ENCODE measurements at regions not wholly inside any gene's neighbourhood (a gene's known extent, or its start where the extent isn't known, plus 50 kb on each side); places are given as distances from the start of the nearest gene placed in this dataset.

DNA sequence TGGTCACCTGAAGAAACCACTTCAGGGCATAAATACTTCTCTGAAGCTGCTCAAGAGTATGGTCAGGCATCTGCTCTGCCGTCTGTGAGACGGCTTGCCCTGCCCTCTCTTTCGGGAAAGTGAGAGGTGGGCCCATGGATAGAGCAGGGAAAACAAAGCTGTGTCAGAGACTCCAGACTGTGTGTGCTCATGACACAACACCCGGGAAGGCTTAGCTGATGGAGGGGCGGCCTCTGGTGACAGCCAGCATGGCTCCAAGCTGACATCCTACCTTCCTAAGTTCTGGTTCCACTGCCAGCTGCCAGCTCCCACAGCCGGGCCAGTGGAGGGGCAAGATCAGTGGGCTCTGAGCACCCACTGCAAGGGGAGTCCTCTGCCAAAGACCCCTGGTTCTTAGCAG lies 215.3 kb downstream of the ANKRD30B start:
- no peak for FAIRE-seq
- no peak overlapping the region for H3K9ac ChIP-seq (ENCODE audit: insufficient read depth, low read depth, low read length)
- peak; percentile 51; the same call in 2 of the 3 replicates for ATAC-seq
- BruUV-seq (replicated peaks), result no TSS peak
- no peaks in the 10 kb centered on the region for H3K36me3 ChIP-seq (replicated peaks in 1 of 2; ENCODE audit: control insufficient read depth in 1 of 2, insufficient read depth in 2 of 2, low read length in 2 of 2)
- 0% methylated on average over 3 of the region's 6 CpGs for WGBS (ENCODE audit: low lambda C conversion rate)
- ChIA-PET CTCF (ENCODE audit: low intra/inter-chr PET ratio, low total read pairs) (no interaction called here), POLR2A (no interaction called here)
- H3K4me2 ChIP-seq (ENCODE audit: low read depth, low read length), result no peak overlapping the region
- in situ Hi-C loops (cut with HindIII; ENCODE audit: extremely low pct_ligation_motif_present, low pct_unique_long_range_greater_than_20kb), result no loop called here
- no peak overlapping the region for H2AFZ ChIP-seq (ENCODE audit: low read length)
- intact Hi-C loops (cut with micrococcal nuclease; ENCODE audit: unreplicated experiment), result no loop called here
- no peaks in the 10 kb centered on the region for H3K79me2 ChIP-seq (ENCODE audit: insufficient read depth, low read length)
- no peaks in the 10 kb centered on the region for H4K20me1 ChIP-seq (ENCODE audit: insufficient read depth, low read length)
- TF ChIP-seq, protein P1, sequence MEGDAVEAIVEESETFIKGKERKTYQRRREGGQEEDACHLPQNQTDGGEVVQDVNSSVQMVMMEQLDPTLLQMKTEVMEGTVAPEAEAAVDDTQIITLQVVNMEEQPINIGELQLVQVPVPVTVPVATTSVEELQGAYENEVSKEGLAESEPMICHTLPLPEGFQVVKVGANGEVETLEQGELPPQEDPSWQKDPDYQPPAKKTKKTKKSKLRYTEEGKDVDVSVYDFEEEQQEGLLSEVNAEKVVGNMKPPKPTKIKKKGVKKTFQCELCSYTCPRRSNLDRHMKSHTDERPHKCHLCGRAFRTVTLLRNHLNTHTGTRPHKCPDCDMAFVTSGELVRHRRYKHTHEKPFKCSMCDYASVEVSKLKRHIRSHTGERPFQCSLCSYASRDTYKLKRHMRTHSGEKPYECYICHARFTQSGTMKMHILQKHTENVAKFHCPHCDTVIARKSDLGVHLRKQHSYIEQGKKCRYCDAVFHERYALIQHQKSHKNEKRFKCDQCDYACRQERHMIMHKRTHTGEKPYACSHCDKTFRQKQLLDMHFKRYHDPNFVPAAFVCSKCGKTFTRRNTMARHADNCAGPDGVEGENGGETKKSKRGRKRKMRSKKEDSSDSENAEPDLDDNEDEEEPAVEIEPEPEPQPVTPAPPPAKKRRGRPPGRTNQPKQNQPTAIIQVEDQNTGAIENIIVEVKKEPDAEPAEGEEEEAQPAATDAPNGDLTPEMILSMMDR (CRISPR knock-in tag; IDR thresholded peaks at IDR 0.05), result peak; percentile 32; the same call in 1 of the 2 replicates
- TF ChIP-seq ZNF607 (CRISPR knock-in tag; IDR thresholded peaks at IDR 0.05; ENCODE audit: borderline replicate concordance) (no peak), ZNF773 (CRISPR knock-in tag; IDR thresholded peaks at IDR 0.05; ENCODE audit: borderline replicate concordance) (no peak), STAG1 (CRISPR knock-in tag; IDR thresholded peaks at IDR 0.05) (0 out of 2 replicates have a peak, but pooled peaks have one; percentile 5)
- H3K4me3 ChIP-seq (replicated peaks in 1 of 3; ENCODE audit: insufficient read depth in 1 of 3, low read depth in 2 of 3, low read length in 3 of 3), result no peak overlapping the region
- no peaks in the 10 kb centered on the region for H3K4me1 ChIP-seq (ENCODE audit: insufficient read depth, low read length)
- H3K9me3 ChIP-seq (ENCODE audit: low read length), result no peaks in the 10 kb centered on the region
- no peak for DNase-seq (ENCODE audit: low spot score)
- H3K27ac ChIP-seq (ENCODE audit: extremely low read length, insufficient read depth, low read length), result no peak overlapping the region
- H3K27me3 ChIP-seq (ENCODE audit: control insufficient read depth in 1 of 2, insufficient read depth in 2 of 2, low read length in 2 of 2), result no peaks in the 10 kb centered on the region

DNA sequence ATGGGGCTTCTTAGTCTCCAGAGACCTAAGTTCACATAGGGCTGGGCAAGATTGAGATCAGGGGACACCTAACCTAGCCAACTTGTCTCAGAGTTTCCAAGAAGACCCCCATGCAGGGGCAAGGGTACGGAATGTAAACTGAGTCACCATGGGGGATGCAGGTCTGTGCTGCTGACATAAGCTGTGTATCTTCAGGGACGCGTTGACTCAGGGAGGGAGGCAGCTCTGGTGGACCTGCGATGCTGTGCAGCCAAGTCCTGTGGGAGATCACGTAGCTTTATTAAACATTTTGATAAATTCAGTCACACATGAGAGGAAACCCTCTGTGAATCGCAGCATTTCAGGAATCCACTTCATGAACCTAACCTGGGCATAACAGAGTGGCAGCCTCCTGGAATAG lies 216.0 kb downstream of the ANKRD30B start:
- intact Hi-C loops (cut with micrococcal nuclease; ENCODE audit: unreplicated experiment), result no loop called here
- H3K9ac ChIP-seq (ENCODE audit: insufficient read depth, low read depth, low read length), result no peak overlapping the region
- H3K27me3 ChIP-seq (ENCODE audit: control insufficient read depth in 1 of 2, insufficient read depth in 2 of 2, low read length in 2 of 2), result no peaks in the 10 kb centered on the region
- no peak overlapping the region for H3K4me3 ChIP-seq (replicated peaks in 1 of 3; ENCODE audit: insufficient read depth in 1 of 3, low read depth in 2 of 3, low read length in 3 of 3)
- no peak overlapping the region for H3K27ac ChIP-seq (ENCODE audit: extremely low read length, insufficient read depth, low read length)
- no peak overlapping the region for H3K4me2 ChIP-seq (ENCODE audit: low read depth, low read length)
- H2AFZ ChIP-seq (ENCODE audit: low read length), result no peak overlapping the region
- no peak for TF ChIP-seq KDM5A (IDR thresholded peaks at IDR 0.05; ENCODE audit: borderline replicate concordance, low read length)
- TF ChIP-seq DPF2 (CRISPR knock-in tag; IDR thresholded peaks at IDR 0.05; ENCODE audit: borderline replicate concordance, low read depth), result no peak
- no peak for TF ChIP-seq RELA (CRISPR knock-in tag; IDR thresholded peaks at IDR 0.05)
- TF ChIP-seq, protein P2, sequence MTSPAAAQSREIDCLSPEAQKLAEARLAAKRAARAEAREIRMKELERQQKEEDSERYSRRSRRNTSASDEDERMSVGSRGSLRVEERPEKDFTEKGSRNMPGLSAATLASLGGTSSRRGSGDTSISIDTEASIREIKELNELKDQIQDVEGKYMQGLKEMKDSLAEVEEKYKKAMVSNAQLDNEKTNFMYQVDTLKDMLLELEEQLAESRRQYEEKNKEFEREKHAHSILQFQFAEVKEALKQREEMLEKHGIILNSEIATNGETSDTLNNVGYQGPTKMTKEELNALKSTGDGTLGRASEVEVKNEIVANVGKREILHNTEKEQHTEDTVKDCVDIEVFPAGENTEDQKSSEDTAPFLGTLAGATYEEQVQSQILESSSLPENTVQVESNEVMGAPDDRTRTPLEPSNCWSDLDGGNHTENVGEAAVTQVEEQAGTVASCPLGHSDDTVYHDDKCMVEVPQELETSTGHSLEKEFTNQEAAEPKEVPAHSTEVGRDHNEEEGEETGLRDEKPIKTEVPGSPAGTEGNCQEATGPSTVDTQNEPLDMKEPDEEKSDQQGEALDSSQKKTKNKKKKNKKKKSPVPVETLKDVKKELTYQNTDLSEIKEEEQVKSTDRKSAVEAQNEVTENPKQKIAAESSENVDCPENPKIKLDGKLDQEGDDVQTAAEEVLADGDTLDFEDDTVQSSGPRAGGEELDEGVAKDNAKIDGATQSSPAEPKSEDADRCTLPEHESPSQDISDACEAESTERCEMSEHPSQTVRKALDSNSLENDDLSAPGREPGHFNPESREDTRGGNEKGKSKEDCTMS (CRISPR knock-in tag; conservative IDR thresholded peaks at IDR 0.05), result no peak
- no peak for TF ChIP-seq NFKB2 (CRISPR knock-in tag; IDR thresholded peaks at IDR 0.05; ENCODE audit: borderline replicate concordance)
- no peak for TF ChIP-seq ZNF549 (CRISPR knock-in tag; IDR thresholded peaks at IDR 0.05)
- TF ChIP-seq POGZ (CRISPR knock-in tag; IDR thresholded peaks at IDR 0.05), result no peak
- no peak for TF ChIP-seq ELF3 (CRISPR knock-in tag; IDR thresholded peaks at IDR 0.05)
- TF ChIP-seq ZKSCAN8 (CRISPR knock-in tag; IDR thresholded peaks at IDR 0.05; ENCODE audit: borderline replicate concordance), result no peak
- TF ChIP-seq SP140L (CRISPR knock-in tag; IDR thresholded peaks at IDR 0.05; ENCODE audit: borderline replicate concordance), result no peak
- in situ Hi-C loops (cut with HindIII; ENCODE audit: extremely low pct_ligation_motif_present, low pct_unique_long_range_greater_than_20kb), result no loop called here
- no peak for FAIRE-seq
- no peak for DNase-seq (ENCODE audit: low spot score)
- no peaks in the 10 kb centered on the region for H3K9me3 ChIP-seq (ENCODE audit: low read length)
- H4K20me1 ChIP-seq (ENCODE audit: insufficient read depth, low read length), result no peaks in the 10 kb centered on the region
- no peaks in the 10 kb centered on the region for H3K4me1 ChIP-seq (ENCODE audit: insufficient read depth, low read length)
- CTCF ChIA-PET (ENCODE audit: low intra/inter-chr PET ratio, low total read pairs), result no interaction called here
- H3K36me3 ChIP-seq (replicated peaks in 1 of 2; ENCODE audit: control insufficient read depth in 1 of 2, insufficient read depth in 2 of 2, low read length in 2 of 2), result no peaks in the 10 kb centered on the region
- no peak for ATAC-seq
- H3K79me2 ChIP-seq (ENCODE audit: insufficient read depth, low read length), result no peaks in the 10 kb centered on the region
- 0% methylated on average over 2 of the region's 6 CpGs for WGBS (ENCODE audit: low lambda C conversion rate)
- BruUV-seq (replicated peaks), result no TSS peak
- POLR2A ChIA-PET, result no interaction called here
